Astrocyte of the hippocampus (primary cell): ENCODE measurements at regions not wholly inside any gene's neighbourhood (a gene's known extent, or its start where the extent isn't known, plus 50 kb on each side); places are given as distances from the start of the nearest gene placed in this dataset.
A peak's percentile ranks its signal among the peaks of the same experiment; 100 is the strongest.
"Not testable (repeated sequence)": the region's sequence is repeated elsewhere in the genome, so short reads cannot be mapped to it uniquely, and the experiment has no call there.

Experiments
- DNase-seq: peaks from one replicate; pipeline ENCODE4 v3.0.0; 2011; ENCODE audit warnings: low read depth, low spot score

DNA sequence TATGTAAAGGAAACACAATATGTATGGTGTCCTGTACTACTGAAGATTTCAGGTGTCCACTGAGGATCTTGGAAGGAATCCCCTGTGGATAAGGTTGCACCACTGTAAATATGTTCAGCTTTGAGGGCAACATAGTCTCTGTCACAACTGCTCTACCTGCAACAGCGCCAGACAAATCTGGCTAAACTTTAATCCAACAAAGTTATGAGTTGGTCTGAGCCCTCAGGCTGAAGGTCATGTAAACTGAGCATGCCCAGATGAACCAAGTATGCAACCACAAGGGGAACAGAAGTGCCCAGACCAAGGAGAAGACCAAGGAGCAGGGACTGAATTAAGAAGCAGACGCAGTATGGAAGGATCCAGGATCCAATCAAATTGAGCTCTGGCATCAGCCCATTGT lies 135.0 kb upstream of the ZNF658 start:
- not testable (repeated sequence) for DNase-seq

DNA sequence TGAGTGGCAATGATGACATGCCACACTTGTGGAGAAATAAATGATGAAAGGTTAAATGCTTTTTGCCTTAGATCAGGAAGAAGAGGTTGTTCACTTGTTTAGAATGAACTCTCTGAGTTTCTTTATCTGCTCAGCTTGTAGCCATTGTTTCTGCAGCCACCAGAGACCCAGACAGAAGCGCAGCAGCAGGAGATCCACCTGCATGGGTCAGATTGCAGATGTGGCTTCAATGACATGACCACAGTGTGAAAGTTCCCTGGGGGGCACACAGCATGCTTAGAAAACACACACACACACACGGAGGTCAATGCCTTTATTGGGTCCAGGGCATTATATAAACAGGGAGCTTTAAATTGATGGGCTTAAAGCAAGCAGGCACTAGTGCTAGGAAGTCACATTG lies 129.0 kb upstream of the ZNF658 start:
- not testable (repeated sequence) for DNase-seq

DNA sequence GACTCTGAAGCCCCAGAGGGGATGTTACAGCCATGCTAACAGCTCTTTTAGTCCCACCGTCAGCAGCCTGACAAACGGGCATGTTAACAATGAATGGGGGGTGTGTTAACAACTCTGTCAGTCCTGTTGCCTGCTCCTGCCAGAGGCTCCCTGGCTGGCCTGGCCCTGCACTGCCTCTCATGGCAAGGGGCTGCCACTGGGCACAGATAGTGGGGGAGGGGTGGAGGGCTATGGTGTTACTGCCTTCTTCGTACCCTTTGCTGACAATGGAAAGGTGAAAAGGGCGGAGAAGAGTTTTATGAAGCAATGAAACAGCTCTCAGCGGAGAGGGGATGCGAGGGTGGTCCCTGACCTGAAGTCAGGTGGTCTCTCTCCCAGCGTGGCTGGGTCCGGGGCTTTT lies 125.9 kb upstream of the ZNF658 start:
- DNase-seq: not testable (repeated sequence)

DNA sequence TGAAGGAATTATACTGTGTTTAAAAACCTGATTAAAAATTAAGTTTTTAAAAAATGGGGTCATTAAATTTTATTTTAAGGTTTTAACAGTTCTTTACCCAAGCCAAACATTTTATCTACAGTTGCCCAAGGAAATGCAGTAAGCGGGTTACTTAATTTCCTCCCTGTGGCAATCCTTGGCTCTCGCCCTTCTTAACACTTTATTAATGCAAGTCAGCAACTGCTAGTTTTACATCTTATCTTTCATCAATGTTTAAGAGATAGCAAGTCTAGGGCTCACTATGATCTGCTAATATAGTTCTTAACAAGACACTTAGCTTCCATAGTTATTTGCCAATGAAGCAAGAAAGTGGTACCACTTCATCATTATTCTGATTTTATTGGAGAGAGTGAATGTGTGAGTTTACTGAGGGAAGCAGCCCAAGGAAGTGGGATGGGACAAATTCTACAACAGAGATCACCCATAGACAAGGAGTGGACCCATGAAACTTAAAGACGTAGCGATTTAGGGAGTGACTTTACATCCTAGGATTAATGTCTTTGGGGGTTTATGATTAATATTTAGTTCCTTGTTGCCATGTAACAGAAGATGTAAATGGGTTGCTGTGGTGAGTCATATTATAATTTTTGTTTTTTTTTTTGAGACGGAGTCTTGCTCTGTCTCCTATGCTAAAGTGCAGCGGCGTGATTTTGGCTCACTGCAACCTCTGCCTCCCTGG lies 120.4 kb upstream of the ZNF658 start:
- not testable (repeated sequence) for DNase-seq

DNA sequence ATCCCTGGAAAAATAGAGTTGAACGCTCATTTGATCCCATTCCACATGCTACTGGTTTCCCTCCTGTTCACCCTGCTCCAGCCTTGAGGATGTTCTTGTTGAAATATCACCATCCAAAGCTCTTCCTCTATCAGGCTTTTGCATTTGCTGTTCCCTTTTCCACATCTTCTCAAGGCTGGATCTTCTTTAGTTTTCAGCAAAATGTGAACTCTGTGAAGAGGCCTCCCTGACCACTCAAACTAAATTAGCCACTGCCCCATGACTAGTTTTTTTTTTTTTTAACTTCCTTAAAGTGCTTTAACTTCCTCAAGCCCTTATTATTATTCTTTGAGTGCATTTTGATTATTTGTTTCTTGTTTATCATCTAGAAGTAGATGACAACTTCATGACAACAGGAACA lies 119.3 kb upstream of the ZNF658 start:
- not testable (repeated sequence) for DNase-seq

DNA sequence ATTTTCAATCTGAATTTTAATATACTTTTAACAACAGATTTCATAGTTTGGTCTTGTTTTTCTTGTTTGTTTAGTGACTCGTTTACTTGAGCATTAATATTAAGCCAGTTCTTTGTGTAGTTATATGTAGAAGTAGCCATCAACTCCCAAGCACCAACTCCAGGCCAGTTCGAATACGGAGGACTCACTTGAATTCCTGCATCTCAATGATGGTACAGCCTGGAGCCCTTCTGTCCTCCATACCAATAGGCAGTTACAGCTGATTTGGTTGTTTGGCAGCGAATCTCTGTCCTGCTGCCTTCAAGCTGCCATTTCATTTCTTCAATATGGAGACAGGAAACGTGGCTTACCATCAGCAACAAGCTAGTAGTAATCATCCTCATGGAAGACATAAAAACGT lies 118.5 kb upstream of the ZNF658 start:
- not testable (repeated sequence) for DNase-seq

DNA sequence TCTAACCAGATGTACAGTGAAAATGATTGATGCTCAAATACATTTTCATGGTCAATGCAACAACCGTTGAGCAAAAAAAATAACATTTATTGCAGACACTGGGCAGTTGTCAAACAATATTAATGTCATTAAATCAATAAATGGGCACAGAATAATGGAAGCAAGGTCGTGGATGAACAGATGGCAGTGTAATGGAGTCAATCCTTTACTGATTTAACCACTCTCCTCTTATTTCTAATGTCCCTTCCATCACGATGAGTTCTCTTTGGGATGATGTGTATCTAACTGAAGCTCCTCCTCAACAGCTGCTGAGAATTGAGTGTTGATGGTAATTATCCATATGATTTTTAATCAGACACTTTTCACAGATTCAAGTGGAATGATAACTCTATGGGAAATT lies 114.9 kb upstream of the ZNF658 start:
- not testable (repeated sequence) for DNase-seq

DNA sequence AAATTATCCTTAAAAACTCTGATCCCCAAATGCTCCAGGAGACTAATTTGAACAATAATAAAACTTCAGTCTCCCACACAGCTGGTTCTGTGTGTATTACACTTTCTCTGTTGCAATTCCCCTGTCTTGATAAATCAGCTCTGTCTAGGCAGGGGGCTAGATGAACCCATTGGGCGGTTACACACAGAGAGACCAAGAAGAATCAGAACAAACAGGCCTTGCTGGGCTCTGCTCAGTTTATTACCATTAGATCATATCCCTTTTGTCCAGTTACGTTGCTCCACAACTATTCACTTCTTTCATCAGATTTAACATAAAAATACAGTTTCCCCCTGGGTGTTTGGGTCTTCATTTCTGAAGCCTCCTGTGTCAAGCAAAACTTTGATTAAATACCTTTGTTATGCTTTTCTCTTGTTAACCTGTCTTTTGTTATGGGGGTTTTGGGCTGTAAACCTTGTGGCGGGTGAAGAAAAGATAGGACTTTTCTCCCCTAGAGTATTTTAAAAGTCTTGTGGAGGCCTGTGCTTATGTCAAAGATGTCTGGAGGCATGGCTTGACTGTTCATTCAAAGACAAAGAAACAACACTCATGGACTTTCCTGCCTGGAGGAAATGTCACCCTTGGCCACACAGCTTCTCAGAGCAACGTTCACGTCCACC lies 109.3 kb upstream of the ZNF658 start:
- DNase-seq: not testable (repeated sequence)

DNA sequence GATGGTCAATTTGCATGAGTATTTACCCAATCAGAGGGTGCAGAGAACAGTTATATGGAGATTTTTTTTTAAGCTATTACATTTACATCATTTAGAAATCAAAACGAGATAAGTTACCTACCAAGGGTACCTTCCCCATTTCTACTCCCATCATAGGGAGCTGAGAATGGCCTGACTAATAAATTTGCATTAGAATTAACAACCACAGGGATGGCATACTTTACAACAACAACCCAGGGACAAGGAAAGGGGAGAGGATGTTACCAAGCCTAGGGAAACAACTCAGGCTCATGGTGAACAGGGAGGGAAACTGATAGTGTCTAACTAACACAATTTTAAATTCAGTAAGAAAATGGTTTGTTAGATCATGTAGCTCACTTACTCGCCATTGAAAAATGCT lies 105.8 kb upstream of the ZNF658 start:
- not testable (repeated sequence) for DNase-seq

DNA sequence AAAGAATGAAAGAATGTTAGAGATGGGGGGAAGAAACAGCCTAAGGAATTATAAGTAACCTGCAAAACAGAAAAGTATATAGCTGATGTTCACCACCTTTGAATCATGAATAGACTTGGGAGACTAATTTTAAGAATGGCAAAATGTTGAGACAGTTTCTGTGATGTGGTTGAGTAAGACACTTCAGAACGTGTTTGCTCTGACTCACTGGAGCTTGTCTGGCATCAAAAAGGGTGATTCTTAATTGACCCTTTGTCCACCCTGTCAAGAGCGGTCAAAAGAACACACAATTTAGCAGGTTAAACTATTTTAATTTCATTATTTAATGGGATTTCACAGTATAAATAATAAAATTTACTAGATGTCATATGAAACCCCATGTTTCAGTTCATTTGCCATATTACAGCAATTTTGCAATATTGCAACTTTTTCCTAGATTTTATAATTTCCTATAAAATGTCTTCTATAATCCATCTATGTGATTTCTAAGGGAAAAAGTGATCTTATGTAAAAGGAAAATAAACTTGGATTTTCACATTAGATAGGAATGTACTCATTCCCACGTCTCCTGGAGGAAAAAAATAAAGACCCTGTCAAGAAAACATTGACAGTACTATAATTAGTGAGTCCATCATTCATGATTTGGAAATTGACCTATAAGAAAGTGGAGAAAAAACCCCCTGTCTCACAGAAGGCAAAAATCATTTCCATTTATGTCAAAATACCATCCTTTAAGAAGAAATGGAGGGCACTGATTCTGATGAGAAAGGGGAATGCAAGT lies 104.6 kb upstream of the ZNF658 start:
- not testable (repeated sequence) for DNase-seq

DNA sequence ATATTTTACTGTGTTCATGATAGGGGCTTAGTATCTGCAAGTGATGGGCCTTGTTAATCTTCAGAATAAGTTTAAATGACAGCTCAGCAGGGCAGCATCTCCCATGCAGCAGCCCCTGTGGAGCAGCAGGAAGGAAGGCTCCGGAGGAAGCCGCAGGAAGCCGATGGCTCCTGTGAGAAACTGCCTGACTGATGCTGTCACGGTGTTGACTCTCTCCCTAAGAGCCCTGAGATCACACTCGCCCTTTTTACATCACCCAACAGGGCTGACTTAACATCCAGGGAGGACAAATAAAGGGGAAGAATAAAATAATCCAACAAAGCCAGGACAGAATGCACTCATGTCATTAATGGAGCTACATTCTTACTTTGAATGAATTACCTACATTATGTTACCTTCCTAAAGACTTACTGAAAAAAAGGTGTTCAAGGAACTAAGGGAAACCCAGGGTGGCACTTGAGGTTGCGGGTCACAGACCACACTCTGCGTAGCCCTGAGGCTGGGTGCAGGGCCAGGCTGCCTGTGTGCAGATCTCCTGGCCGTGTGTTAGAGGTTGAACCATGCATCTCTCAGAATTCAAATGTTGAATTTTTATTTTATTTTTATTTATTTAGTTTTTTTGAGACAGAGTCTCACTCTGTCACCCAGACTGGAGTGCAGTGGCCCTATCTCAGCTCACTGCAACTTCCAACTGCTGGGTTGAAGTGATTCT lies 102.5 kb upstream of the ZNF658 start:
- DNase-seq: peak; percentile 7

DNA sequence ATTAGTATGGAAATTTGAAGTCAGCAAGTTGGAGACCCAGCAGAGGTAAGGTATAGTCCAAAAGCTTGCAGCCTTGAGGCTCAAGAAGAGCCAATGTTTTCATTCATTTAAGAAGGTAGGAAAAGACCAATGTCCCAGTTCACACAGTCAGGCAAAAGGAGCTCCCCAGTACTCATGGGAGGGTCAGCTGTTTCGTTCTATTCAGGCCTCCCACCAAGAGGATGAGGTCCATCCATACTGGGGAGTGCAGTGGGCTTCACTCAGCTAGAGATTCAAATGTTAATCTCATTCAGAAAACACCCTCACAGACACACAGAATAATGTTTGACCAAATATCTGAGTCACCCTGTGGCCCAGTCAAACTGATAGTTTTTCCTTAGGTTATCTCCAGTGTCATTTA lies 96.9 kb upstream of the ZNF658 start:
- DNase-seq: not testable (repeated sequence)

DNA sequence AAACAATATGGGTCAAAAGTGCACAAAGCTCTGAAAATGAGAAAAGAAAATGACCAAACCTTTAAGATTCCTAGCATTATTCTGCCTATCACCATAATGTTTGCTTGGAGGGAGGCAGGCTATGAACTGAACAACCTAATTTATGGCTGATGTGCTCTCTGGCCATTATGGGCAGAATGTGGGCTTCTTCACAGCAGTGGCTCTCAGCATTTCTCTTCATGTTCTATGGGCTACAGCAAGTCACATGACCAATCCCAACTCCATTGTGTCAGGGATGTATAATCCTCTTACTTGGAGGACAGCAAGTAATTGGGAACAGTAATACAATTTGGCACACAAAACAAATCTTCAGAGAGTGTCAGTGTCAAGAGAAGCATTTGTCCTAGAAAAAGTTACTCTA lies 90.3 kb upstream of the ZNF658 start:
- DNase-seq: not testable (repeated sequence)

DNA sequence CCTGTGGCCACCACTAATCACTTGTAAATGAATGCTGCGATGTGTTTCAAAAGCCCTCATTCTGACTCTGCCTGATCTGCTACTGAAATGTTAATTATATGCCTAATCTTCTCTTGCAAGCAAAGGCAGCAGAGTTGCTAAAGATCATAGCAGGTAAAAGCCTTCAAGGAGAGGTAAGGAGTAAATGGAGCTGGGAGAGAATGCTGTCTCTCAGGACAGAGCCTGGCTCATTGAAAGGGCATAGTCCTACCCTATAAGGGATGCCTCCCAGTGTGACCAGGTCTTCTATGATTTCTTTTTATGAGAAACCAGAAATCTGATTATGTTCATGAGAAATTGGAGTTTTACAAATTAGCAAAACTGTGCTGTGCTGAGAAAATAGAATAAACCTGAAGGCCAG lies 88.2 kb upstream of the ZNF658 start:
- DNase-seq: not testable (repeated sequence)

DNA sequence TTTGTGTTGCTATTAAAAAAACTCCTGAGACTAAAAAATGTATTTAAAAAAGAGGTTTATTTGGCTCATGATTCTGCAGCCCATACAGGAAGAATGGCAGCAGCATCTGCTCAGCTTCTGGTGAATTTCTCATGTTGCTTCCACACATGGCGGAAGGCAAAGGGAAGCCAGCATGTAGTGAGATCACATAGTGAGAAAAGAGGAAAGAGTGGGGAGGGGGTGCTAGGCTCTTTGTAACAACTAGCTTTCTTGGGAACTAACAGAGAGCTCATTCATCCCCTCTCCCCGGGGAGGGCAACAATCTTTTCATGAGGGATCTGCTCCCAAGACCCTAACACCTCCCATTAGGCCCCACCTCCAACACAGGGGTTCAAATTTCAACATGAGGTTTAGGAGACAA lies 87.6 kb upstream of the ZNF658 start:
- not testable (repeated sequence) for DNase-seq

DNA sequence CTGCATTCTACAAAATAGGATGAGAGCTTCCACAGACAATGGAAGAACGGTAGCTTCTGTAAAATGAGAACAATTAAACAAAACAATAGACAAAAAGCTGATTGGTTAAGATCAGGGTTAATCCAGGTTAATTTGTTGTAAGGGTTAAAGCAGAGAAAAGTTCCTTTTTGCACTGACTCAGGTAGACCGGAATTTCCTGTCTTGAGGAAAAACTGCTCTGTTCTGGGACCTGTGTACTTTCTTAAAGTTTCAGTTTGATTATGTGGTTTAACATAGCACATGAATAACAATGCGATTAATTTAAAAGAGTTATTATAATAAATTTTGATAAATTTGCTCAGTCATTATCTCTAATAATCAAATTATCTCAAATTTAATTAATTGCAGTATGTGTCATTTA lies 86.5 kb upstream of the ZNF658 start:
- not testable (repeated sequence) for DNase-seq

DNA sequence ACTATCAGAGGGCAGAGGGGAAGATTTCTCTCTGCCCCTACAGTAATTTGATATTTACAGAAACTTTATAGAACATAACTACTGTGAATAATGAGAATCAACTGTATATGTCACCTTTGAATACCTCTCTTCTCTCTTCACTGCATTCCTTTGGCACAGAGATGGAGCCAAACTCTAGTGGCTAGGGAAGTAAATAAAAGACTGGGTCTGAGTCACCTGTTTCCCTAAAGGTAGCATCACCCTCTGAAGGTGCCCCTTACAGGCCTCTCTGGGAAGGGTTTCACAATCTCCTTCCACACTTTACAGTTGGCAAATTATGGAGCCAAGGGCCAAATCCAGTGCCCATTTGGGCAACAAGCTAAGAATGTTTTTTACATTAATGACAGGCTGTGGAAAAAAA lies 81.0 kb upstream of the ZNF658 start:
- DNase-seq: not testable (repeated sequence)

DNA sequence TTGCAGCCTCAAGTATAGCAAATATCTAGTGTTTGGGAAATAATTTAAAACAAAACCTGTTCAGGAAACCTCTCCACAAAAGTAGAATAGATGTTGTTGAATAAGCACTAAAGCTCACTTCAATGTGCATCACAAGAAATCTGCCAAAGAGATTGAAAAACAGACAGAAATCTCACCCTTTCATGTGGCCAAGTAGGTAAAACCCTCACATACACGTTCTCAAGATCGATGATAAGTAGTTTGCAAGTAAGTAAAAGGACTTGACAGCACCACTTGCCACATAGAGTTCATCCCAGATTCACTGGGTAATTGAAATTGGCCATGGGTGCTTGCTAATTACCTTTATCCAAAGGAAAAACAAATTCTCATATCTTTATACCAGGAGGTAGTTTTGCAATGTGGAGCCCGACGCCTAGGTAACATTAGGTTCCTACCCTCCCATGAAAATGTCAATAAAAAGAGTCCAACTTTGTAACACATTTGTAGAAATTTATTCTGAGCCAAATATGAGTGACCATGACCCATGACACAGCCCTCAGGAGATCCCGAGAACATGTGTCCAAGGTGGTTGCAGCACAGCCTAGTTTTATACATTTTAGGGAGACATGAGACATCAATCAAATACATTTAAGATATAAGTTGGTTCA lies 80.4 kb upstream of the ZNF658 start:
- not testable (repeated sequence) for DNase-seq

DNA sequence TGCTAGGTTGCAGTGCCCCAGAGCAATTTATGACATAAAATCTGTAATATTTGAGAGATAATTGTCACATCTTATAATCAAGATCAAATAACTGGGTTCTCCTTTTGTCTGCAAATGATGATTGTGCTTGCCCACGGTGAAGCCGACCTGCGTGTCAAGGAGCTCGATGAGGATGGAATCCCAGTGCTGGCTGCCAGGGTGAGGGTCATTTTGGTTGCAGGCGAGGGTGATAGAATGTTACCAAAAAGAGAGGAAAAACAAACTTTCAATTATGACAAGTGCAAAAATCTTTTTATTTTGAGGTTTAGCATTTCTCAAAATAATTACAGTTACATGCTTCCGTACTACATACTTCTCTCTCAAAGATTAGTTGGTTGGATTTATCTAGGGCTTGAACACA lies 76.4 kb upstream of the ZNF658 start:
- DNase-seq: not testable (repeated sequence)

DNA sequence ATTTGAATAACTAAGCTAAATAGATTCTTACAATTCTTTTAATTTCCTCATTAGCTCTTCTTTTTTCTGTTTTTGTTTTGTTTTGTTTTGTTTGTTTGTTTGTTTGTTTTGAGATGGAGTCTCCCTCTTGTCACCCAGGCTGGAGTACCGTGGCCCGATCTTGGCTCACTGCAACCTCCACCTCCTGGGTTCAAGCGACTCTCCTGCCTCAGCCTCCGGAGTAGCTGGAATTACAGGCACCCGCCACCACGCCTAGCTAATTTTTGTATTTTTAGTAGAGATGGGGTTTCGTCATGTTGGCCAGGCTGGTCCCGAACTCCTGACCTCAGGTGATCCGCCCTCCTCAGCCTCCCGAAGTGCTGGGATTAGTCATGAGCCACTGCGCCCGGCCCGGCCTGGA lies 70.7 kb upstream of the ZNF658 start:
- not testable (repeated sequence) for DNase-seq

DNA sequence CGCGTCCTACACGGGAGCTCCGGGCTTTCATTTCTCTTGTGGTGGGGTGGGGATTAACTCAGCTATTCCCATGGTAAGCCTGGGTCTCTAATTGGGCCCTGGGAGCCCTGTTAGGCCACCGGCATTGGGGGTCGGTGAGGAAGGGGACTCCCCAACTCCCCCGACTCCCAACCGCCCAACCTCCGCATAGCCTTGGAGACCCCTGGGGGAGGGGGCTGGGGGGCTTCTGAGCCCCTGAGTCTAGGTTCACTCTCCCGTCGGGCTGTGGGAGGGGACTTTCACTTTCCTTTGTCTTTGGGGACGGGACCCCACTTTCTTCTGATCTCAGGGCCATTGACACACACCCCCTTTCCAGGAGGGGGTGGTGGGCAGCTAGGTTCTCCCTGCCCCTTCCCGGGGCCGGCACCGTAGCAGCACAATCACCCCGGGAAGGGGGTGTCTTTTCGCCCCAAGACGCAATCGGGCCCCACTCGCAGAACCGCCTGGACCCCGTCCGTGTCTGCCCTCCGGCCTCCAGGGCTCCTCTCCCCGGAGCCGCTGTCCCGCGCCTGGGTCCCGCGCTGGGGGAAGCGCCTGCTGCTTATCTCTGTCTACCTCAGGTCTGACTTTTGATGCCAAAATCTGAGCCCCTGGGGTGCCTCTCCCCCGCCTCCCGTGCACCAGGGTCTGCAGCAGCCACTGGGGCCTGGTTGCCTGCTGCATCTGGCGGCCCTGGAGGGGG lies 69.6 kb upstream of the ZNF658 start:
- DNase-seq: not testable (repeated sequence)
